Stomach (tissue), 8 donors: ENCODE measurements at regions not wholly inside any gene's neighbourhood (a gene's known extent, or its start where the extent isn't known, plus 50 kb on each side); places are given as distances from the start of the nearest gene placed in this dataset.

Experiments used
- DNase-seq, 2 donors: peaks; one replicate each; pipeline versions ENCODE4 v3.0.0 to v3.0.0-alpha.2; 2013 to 2019
- H3K27ac ChIP-seq, 5 donors: fragments of 200-600 bp in 4 of 5; sonication (generic) in 4 of 5; one replicate each; pipeline ENCODE4 v1.5.1; 2013 to 2019; ENCODE audit warnings: mild to moderate bottlenecking in 1 of 5, moderate library complexity in 1 of 5
- H3K27me3 ChIP-seq, 3 donors: fragments of 200-600 bp; sonication (generic); one replicate each; pipeline ENCODE4 v1.5.1; 2017 to 2019; ENCODE audit warnings: mixed run types in 1 of 3
- H3K36me3 ChIP-seq, 4 donors: fragments of 200-600 bp; sonication (generic); 1 replicate in 3 of 4; 2 replicates in 1 of 4; pipeline ENCODE4 v1.5.1; 2016 to 2019
- H3K4me1 ChIP-seq, 4 donors: fragments of 200-600 bp; sonication (generic); one replicate each; pipeline ENCODE4 v1.5.1; 2016 to 2019
- H3K4me3 ChIP-seq, 4 donors: fragments of 200-600 bp; sonication (generic) in 3 of 4; one replicate each; pipeline ENCODE4 v1.5.1; 2016 to 2019; ENCODE audit warnings: mild to moderate bottlenecking in 1 of 4
- H3K9me3 ChIP-seq, 4 donors: fragments of 200-600 bp; sonication (generic); one replicate each; pipeline ENCODE4 v1.5.1; 2016 to 2019
- EP300 ChIP-seq: sonication (generic); formaldehyde crosslinking; IDR thresholded peaks from one replicate; pipeline ENCODE4 v1.6.1; 2017; ENCODE audit warnings: antibody characterized with exemption
- POLR2A ChIP-seq, 4 donors: fragments of 450-650 bp; IDR thresholded peaks; one replicate each; pipeline ENCODE4 v1.6.1; 2016; ENCODE audit warnings: antibody characterized with exemption in 4 of 4, control low read depth in 2 of 4, mild to moderate bottlenecking in 1 of 4, moderate library complexity in 1 of 4
- POLR2AphosphoS5 ChIP-seq, 3 donors: sonication (generic); formaldehyde crosslinking; IDR thresholded peaks; one replicate each; pipeline ENCODE4 v1.6.1; 2016; ENCODE audit warnings: antibody characterized with exemption in 3 of 3
- whole genome bisulfite sequencing, 5 donors: extraction: QIAGEN DNeasy Blood & Tissue Kit in 3 of 5; methylation state at CpG; one replicate each; pipeline versions ENCODE4 v1.1.5 to v1.1.7; 2013 to 2018; 5-methylcytosine and 5-hydroxymethylcytosine counted together
- intact Hi-C: fragments of 100-400 bp; cut with DNase I; formaldehyde crosslinking; loops from one replicate; pipeline ENCODE4 v1.15.1; 2023; ENCODE audit warnings: low total_unique reads
- TF ChIP-seq, protein P1 (sequence below), 7 experiments: fragments of 450-650 bp in 4 of 7; fragments of 200-600 bp in 3 of 7; sonication (generic) in 3 of 7; IDR thresholded peaks; one replicate each; pipeline ENCODE4 v1.5.1; 2016 to 2019; ENCODE audit warnings: antibody characterized with exemption in 7 of 7, control low read depth in 2 of 7, mild to moderate bottlenecking in 1 of 7
- donor health status: healthy with polysubstance abuse.
- donor health status: Bipolar disorder and iron deficiency.
- donor health status: healthy.

DNA sequence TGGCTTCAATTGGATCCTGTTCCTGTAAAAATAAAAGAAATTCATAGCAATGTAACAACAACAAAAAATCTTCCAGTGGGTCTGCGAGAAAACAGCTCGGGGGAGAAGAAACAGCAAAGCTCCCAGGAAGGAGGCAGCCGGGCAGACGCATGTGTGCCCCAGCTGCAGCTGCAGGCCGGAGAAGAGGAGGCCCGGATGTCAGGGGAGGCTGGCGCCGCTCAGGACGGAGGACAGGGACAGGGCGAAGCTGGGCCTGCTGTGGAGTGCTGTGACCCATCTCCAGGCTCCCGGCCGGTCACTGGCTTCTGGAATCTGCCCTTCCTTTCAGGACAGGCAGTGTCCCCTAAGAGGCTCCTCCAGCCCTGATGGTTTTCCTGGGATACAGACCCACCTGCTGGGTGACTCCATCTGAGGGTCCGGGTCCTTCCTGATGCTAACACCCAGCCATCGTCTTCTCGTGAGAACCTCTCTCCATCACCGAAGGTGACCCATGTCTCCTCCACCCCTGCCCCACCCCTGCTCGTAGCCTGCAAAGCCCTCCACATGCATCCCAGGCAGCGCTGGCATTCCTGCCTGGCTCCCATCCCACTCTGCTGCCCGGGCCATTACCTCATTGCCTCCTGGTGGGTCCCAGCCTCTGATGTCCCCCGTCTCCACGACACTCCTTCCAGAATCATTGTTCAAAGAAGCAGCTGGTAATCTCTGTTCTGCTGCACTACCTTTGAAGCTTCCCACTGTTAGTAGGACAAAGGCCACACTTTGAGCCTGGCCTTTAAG is 145.4 kb upstream of the TWIST2 start:
- no peak overlapping the region for H3K4me3 ChIP-seq
- peak overlapping the region in 1 of 5 donors; percentile 19 for H3K27ac ChIP-seq
- H3K27me3 ChIP-seq: no peaks in the 10 kb centered on the region
- 80 to 85% (median 81%) methylated on average over 21 of the region's 21 CpGs for WGBS, 5 donors
- TF ChIP-seq POLR2A (IDR thresholded peaks at IDR 0.05) (no peak), POLR2AphosphoS5 (IDR thresholded peaks at IDR 0.05) (no peak), EP300 (no peak)
- TF ChIP-seq, protein P1, sequence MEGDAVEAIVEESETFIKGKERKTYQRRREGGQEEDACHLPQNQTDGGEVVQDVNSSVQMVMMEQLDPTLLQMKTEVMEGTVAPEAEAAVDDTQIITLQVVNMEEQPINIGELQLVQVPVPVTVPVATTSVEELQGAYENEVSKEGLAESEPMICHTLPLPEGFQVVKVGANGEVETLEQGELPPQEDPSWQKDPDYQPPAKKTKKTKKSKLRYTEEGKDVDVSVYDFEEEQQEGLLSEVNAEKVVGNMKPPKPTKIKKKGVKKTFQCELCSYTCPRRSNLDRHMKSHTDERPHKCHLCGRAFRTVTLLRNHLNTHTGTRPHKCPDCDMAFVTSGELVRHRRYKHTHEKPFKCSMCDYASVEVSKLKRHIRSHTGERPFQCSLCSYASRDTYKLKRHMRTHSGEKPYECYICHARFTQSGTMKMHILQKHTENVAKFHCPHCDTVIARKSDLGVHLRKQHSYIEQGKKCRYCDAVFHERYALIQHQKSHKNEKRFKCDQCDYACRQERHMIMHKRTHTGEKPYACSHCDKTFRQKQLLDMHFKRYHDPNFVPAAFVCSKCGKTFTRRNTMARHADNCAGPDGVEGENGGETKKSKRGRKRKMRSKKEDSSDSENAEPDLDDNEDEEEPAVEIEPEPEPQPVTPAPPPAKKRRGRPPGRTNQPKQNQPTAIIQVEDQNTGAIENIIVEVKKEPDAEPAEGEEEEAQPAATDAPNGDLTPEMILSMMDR (IDR thresholded peaks at IDR 0.05): no peak
- H3K4me1 ChIP-seq: peaks cover 0 to 8% (median 0%) of the 10 kb centered on the region in 4 donors
- intact Hi-C loops: no loop called here
- H3K9me3 ChIP-seq: no peaks in the 10 kb centered on the region
- DNase-seq: no peak
- H3K36me3 ChIP-seq: no peaks in the 10 kb centered on the region

DNA sequence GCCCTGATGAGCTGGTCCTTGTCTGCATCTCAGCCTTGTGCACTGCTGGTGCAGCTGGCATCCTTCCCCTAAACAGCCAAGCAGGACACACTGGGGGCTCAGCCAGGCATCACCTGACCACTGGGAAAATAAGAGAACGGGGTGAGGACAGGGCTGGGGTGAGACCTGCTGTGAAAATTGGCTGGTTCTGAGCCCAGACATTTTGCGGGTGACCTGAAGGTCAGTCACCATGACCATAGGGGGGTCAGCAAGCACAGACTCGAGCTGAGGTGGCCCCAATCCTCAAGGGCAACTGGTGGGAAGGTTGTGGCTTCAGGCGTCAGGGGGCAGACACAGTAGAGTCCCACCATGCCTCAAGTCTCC is 144.9 kb upstream of the TWIST2 start:
- Histone ChIP-seq H3K9me3 (no peaks in the 10 kb centered on the region), H3K4me1 (peaks cover 0 to 8% (median 0%) of the 10 kb centered on the region in 4 donors), H3K27me3 (no peaks in the 10 kb centered on the region), H3K36me3 (no peaks in the 10 kb centered on the region), H3K27ac (peak overlapping the region in 1 of 5 donors; percentile 19), H3K4me3 (no peak overlapping the region)
- intact Hi-C loops: no loop called here
- 65 to 81% (median 69%) methylated on average over 4 of the region's 4 CpGs for WGBS, 5 donors
- no peak for TF ChIP-seq EP300
- TF ChIP-seq, protein P1 (IDR thresholded peaks at IDR 0.05): no peak
- no peak for TF ChIP-seq POLR2A (IDR thresholded peaks at IDR 0.05)
- no peak for TF ChIP-seq POLR2AphosphoS5 (IDR thresholded peaks at IDR 0.05)
- DNase-seq: no peak

DNA sequence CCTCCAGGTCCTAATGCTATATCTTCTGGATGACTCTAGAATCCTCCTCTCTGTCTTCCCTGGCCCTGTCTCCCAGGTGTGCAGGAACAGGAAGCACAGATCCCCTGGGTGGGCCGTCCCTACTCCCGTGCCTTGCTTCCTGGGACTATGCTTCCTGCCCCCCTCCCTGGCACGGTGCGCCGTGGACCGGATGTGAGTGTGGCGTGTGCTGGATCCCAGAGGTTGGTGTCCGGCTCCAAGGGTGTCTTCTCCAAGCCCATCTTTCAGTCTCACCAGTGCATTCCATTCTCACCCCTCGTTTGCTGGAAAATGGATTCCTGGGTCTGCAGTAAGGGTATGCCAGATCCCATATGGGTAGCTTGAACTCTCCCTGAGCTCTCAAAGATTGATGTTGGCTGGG is 144.4 kb upstream of the TWIST2 start:
- Histone ChIP-seq H3K4me1 (peaks cover 0 to 8% (median 0%) of the 10 kb centered on the region in 4 donors), H3K27ac (no peak overlapping the region), H3K4me3 (no peak overlapping the region), H3K9me3 (no peaks in the 10 kb centered on the region), H3K36me3 (no peaks in the 10 kb centered on the region), H3K27me3 (no peaks in the 10 kb centered on the region)
- intact Hi-C loops: no loop called here
- 82 to 91% (median 84%) methylated on average over 9 of the region's 9 CpGs for WGBS, 5 donors
- TF ChIP-seq, protein P1 (IDR thresholded peaks at IDR 0.05): no peak
- no peak for TF ChIP-seq POLR2A (IDR thresholded peaks at IDR 0.05)
- TF ChIP-seq POLR2AphosphoS5 (IDR thresholded peaks at IDR 0.05): no peak
- TF ChIP-seq EP300: no peak
- DNase-seq: no peak

DNA sequence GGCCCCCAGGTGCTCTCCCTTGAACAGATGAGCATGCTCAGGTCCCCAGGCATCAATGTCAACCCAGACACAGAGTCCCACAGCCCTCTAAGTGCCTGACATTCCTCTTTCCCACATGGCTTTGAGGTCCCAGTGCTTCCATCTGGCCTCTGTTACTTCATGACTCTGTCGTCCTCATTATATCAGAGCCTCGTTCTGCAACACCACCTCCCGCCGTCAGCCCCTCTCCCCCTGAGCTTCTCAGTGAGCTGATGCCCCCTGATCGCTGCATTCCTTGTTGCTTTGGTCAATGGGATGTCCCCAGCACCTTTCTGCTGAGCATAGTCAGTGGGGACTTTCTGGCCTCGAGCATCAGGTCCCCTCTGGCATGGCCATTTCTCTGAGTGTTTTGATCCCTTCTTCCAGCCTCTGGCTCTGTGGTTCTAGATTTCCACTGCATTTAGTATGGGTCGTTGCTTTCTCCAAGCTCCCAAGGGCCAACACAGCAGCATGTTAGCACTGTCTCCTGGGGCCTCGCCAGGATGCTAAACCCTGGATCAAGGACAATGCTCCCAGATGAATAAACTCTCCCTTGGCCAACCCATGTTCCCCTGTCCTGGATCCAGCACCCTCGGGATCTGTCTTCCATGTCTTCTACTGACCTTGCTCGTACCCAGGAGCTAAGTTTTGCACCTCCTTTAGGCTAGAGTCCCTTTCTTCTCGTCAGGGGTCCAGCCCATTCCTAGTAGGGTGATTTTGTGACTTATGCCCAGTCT is 143.2 kb upstream of the TWIST2 start:
- no peak for DNase-seq
- H3K4me1 ChIP-seq: peaks cover 0 to 8% (median 0%) of the 10 kb centered on the region in 4 donors
- WGBS, 5 donors: 74 to 86% (median 78%) methylated on average over 11 of the region's 11 CpGs
- no peaks in the 10 kb centered on the region for H3K9me3 ChIP-seq
- TF ChIP-seq POLR2A (IDR thresholded peaks at IDR 0.05) (no peak), POLR2AphosphoS5 (IDR thresholded peaks at IDR 0.05) (no peak), EP300 (no peak)
- TF ChIP-seq, protein P1 (IDR thresholded peaks at IDR 0.05): no peak
- H3K27me3 ChIP-seq: no peaks in the 10 kb centered on the region
- intact Hi-C loops: no loop called here
- H3K36me3 ChIP-seq: no peaks in the 10 kb centered on the region
- H3K4me3 ChIP-seq: no peak overlapping the region
- H3K27ac ChIP-seq: no peak overlapping the region
